ENCODE measurements at regions not wholly inside any gene's neighbourhood (a gene's known extent, or its start where the extent isn't known, plus 50 kb on each side); places are given as distances from the start of the nearest gene placed in this dataset.
A peak's percentile ranks its signal among the peaks of the same experiment; 100 is the strongest.

DNA sequence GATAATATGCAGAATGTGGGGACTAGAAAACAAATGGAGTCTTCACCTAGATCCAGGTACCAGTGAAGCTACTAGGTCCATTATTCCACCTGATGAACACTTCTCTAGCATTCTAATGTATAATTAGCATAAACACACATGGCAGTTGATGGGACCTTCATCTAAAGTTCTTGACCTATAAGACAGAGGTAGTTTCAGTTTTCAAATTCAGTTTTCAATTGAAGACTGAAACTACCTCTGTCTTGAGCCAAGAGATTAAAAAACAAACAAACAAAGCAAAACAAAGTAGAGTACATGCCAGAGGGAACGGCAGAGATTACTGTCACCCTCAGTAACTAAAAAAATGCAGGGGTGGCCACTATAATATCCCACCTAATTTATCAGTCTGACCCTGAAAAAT is 199.9 kb upstream of the NEIL3 start:
- no peak for DNase-seq (ENCODE audit: low read depth)

- no peak for DNase-seq (ENCODE audit: low read depth)
These were observed 193.5 kb upstream of the NEIL3 start for GRCh38 chr4:177116161-177116560.

DNA sequence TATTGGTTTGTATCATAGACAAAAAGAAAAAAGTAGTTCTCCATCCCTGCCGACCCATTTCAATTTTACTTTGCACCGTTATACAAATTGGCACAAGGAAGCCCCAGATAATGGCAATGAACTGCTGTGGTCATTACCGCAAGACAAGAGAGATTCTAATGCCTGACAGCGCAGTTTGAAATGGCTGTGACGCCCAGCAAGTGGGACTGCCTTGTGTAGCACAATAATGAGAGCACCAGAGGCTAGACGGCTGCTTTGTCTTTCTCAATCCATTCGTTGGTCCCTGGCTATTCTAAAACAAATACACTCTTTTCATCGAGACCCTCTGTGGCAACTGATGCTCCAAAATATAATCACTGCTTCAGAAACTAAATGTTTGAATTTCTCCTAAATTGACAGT is 192.4 kb upstream of the NEIL3 start:
- DNase-seq (ENCODE audit: low read depth): no peak

GRCh38 chr4:177118596-177118995 is 191.1 kb upstream of the NEIL3 start:
- DNase-seq (ENCODE audit: low read depth): peak; percentile 88

DNA sequence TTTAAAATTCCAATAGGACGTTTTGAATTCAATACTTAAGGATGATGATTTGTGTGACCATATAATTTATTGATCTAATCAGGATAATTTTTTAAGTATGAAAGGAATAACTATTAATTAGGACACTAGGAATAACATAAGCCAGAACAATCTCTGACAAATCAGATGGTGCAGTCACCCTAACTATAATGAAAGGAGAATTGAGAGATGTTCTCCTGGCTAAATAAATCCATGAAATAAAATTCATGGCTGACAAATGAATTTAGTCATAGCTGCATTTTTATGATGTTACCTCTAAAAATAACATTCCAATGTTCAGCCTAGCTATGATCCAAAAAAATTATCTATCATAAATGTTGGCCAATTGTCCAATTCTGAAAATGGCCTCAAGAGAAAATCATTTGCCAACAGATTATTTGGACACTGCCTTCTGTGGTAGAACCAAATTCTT is 190.6 kb upstream of the NEIL3 start:
- DNase-seq (ENCODE audit: low read depth): peak; percentile 54

DNA sequence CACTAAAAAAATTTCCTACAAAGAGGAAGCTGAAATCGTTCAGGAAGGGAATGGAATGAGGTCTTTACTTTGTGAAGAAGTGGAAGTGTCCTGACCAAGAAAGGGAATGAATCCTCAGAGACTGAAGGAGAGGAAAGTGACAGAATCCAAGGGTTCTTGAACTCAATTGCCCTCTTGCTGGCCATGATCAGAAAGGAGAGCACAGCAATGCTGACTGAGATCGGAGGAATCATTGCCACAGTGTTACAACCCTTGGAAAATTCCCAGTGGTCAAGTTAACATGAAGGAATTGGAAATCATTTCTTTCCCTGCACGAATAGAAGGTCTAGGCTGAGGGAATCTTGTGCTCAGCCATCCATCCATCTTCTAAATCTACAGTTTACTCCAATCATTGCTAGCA is 190.0 kb upstream of the NEIL3 start:
- no peak for DNase-seq (ENCODE audit: low read depth)

DNA sequence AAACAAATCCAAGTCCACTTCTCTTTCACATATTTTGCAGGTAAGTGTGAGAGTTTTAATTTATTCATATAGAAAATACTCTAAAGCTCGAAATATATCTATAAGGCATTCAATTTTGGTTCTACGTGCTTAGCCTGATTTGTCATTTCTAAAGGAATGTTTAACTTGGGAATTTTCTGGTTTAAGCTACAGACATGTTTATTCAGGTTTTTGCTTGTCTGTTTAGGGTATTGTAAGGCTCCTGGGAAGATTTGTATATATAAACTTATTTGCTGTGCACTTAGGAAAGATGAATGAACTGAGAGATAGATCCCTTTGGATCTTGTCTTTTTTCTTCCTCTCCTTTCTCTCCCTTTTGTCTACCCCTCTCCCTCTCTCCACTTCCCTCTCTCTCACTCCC is 185.9 kb upstream of the NEIL3 start:
- DNase-seq (ENCODE audit: low read depth): no peak

- no peak for DNase-seq (ENCODE audit: low read depth)
These were observed 185.2 kb upstream of the NEIL3 start for GRCh38 chr4:177124349-177125064.

- no peak for DNase-seq (ENCODE audit: low read depth)
These were observed 184.0 kb upstream of the NEIL3 start for GRCh38 chr4:177125656-177126055.

- DNase-seq (ENCODE audit: low read depth): no peak
These were observed 182.0 kb upstream of the NEIL3 start for GRCh38 chr4:177127658-177128057.

GRCh38 chr4:177128306-177128705 is 181.4 kb upstream of the NEIL3 start:
- DNase-seq (ENCODE audit: low read depth): no peak

DNA sequence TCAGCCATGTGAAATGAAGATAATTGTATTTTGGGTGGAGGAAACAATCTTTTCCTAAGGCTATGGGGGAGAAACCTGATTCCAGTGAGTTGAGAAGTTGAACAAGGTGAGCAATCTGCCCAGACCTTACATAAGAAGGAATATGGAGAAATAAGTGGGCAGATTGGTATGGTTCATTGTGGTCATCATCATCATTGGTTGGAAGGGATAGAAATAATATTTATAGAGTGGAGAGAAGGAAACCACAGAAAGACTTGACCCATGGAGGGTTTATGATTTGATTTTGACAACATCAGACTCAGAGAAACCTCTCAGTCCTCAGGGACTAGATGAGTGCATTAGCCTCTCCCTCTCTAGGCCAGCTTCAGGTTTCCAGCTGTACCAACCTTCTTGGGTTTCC is 177.9 kb upstream of the NEIL3 start:
- DNase-seq (ENCODE audit: low read depth): no peak

GRCh38 chr4:177147668-177148067 is 162.0 kb upstream of the NEIL3 start:
- no peak for DNase-seq (ENCODE audit: low read depth)

GRCh38 chr4:177155454-177155853 is 154.2 kb upstream of the NEIL3 start:
- DNase-seq (ENCODE audit: low read depth): no peak

DNA sequence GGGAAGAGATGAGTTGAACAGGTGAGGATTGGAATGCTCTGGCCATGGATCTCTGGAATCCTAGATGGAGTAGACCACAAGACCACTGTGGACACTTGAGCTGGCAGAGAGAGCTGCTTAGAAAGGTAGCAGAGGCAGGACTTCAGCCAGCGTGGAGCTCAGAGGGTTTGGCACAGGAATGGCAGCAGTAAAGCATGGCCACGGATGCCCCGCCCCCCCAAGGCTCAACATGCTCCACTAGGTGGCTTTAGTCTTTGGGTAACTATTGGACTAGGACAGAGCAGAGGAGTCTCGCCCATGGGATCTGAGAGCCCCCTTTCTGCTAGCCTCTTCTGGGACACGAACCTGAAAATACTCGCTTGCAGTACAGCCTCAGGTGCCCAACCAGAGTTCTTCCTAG is 150.1 kb upstream of the NEIL3 start:
- no peak for DNase-seq (ENCODE audit: low read depth)

GRCh38 chr4:177161781-177162180 is 147.9 kb upstream of the NEIL3 start:
- DNase-seq (ENCODE audit: low read depth): no peak

DNA sequence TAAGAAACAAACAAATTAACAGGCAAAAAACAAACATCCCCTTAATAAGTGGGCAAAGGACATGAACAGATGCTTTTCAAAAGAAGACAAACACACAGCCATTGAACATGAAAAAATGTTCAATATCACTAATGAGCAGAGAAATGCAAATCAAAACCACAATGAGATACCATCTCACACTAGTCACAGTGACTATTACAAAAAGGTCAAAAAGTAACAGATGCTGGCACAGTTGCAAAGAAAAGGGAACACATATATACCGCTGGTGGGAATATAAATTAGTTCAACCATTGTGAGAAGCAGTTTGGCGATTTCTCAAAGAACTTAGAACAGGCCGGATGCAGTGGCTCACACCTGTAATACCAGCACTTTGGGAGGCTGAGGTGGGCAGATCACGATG is 146.1 kb upstream of the NEIL3 start:
- peak; percentile 13 for DNase-seq (ENCODE audit: low read depth)

DNA sequence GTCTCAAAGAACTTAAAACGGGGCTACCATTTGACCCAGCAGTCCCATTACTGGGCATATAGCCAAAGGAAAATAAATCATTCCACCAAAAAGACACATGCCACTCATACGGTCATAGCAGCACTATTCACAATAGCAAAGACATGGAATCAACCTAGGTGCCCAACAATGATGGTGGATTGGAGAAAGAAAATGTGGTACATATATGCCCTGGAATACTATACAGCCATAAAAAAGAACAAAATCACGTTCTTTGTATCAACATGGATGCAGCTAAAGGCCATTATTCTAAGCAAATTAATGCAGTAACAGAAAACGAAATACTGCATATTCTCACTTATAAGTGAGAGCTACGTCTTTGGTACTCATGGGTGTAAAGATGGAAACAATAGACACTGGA is 138.1 kb upstream of the NEIL3 start:
- no peak for DNase-seq (ENCODE audit: low read depth)

- DNase-seq (ENCODE audit: low read depth): no peak
These were observed 134.2 kb upstream of the NEIL3 start for GRCh38 chr4:177175473-177175872.

- DNase-seq (ENCODE audit: low read depth): peak; percentile 20
These were observed 132.1 kb upstream of the NEIL3 start for GRCh38 chr4:177177541-177178081.

GRCh38 chr4:177178246-177178645 is 131.4 kb upstream of the NEIL3 start:
- no peak for DNase-seq (ENCODE audit: low read depth)

DNA sequence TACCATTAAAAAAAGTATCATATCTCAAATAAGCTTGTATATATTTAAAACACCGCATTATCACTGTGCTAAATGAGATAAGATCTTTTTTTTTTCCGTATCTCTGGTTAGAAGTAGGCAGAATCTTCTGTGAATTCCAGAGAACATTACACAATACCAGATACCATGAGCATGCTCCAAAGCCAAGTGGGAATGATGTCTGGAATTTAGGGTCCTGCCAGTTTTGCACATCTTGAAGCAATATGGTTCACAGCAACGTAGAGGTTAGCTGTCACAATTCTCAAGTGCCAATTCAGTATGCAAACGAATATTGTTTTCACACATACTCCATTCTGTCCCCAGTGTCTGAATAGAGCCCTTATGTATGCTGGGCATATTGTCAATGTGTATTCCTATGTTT is 127.5 kb upstream of the NEIL3 start:
- peak; percentile 16 for DNase-seq (ENCODE audit: low read depth)

GRCh38 chr4:177182728-177183127 is 126.9 kb upstream of the NEIL3 start:
- DNase-seq (ENCODE audit: low read depth): no peak

- DNase-seq (ENCODE audit: low read depth): no peak
These were observed 124.5 kb upstream of the NEIL3 start for GRCh38 chr4:177185151-177185550.
